BE2C (cell line): ENCODE measurements at regions not wholly inside any gene's neighbourhood (a gene's known extent, or its start where the extent isn't known, plus 50 kb on each side); places are given as distances from the start of the nearest gene placed in this dataset.
A peak's percentile ranks its signal among the peaks of the same experiment; 100 is the strongest.

ENCODE experiments used
- DNase-seq: peaks from one replicate; pipeline ENCODE4 v3.0.0-alpha.2; 2020
- H3K27me3 ChIP-seq: fragments of 250-450 bp; sonication (Bioruptor Pico); 2 replicates; pipeline ENCODE4 v1.5.1; 2020; ENCODE audit warnings: mild to moderate bottlenecking
- H3K36me3 ChIP-seq: fragments of 250-450 bp; sonication (Bioruptor Pico); 2 replicates; pipeline ENCODE4 v1.5.1; 2020; ENCODE audit warnings: mild to moderate bottlenecking
- H3K4me1 ChIP-seq: fragments of 250-450 bp; sonication (Bioruptor Pico); 2 replicates; pipeline ENCODE4 v1.5.1; 2020
- H3K4me3 ChIP-seq: 2 replicates; pipeline ENCODE4 v1.5.1; 2011; ENCODE audit warnings: low read depth, low read length
- H3K9me3 ChIP-seq: fragments of 250-450 bp; sonication (Bioruptor Pico); 2 replicates; pipeline ENCODE4 v1.5.1; 2020
- TF ChIP-seq, protein P1 (sequence below): IDR thresholded peaks from 2 replicates; pipeline ENCODE4 v1.5.1; 2012; ENCODE audit warnings: mild to moderate bottlenecking, low read depth, low read length

DNA sequence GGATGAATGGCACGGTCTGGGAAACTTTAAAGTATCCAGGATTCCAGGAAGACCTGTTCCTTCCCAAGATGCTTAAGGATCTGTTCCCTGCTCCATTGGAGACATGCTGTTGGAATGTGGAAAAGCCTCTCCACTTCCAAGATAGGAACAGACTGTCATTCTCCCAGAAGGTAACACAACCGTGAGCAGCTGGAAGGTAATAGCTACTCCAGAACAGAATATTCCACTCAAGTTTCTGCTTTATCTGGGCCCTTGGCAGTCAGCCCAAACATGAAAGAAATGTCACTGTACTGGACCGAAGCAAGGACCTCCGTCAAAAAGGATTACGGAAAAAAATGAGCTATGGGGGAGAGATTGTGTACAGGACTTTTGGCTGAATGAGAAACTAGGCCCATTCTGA is 420.9 kb upstream of the NBEA start:
- Histone ChIP-seq H3K27me3 (no peaks in the 10 kb centered on the region), H3K4me1 (peaks cover 7% of the 10 kb centered on the region; the same call in 1 of the 2 replicates), H3K9me3 (no peaks in the 10 kb centered on the region), H3K4me3 (no peak overlapping the region), H3K36me3 (no peaks in the 10 kb centered on the region)
- TF ChIP-seq, protein P1, sequence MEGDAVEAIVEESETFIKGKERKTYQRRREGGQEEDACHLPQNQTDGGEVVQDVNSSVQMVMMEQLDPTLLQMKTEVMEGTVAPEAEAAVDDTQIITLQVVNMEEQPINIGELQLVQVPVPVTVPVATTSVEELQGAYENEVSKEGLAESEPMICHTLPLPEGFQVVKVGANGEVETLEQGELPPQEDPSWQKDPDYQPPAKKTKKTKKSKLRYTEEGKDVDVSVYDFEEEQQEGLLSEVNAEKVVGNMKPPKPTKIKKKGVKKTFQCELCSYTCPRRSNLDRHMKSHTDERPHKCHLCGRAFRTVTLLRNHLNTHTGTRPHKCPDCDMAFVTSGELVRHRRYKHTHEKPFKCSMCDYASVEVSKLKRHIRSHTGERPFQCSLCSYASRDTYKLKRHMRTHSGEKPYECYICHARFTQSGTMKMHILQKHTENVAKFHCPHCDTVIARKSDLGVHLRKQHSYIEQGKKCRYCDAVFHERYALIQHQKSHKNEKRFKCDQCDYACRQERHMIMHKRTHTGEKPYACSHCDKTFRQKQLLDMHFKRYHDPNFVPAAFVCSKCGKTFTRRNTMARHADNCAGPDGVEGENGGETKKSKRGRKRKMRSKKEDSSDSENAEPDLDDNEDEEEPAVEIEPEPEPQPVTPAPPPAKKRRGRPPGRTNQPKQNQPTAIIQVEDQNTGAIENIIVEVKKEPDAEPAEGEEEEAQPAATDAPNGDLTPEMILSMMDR = no peak
- DNase-seq = peak; percentile 28

DNA sequence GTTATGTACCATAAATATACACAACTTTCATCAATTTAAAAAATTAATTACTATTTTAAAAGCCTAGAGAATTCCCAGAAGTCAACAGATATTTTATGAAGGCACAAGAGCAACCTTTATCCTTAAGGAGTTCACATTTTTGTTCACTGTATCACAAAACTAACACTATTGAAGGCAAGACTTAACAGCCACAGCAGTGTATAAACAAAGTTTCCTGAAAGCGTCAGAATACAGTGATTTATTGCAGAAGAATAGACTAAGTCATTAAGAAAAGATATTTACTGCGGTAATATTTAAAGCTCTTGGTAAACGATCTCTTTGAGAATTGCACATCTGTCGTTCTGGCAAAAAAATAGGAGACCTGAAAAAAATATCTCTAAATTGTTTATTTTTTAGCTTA is 419.3 kb upstream of the NBEA start:
- Histone ChIP-seq H3K4me3 (no peak overlapping the region), H3K36me3 (no peaks in the 10 kb centered on the region), H3K27me3 (no peaks in the 10 kb centered on the region), H3K9me3 (no peaks in the 10 kb centered on the region), H3K4me1 (peaks cover 7% of the 10 kb centered on the region; the same call in 1 of the 2 replicates)
- TF ChIP-seq, protein P1 = no peak
- no peak for DNase-seq

DNA sequence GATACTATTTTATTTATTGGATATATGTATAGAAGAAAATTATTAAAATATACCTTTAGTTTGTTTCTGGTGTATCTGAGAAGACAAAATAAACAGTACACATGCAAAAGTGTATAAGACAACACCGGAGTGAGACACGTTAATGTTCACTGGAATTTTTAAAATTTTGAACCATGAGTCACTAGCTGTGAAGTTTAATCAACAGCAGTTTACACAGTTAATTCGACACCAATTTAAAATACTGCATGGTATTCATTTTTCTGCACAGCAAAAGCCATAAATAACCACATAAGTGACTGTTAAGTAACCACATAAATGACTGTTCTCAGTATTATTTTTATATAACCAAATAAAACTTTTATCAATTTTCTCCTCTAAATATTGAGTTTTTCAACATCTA is 418.7 kb upstream of the NBEA start:
- no peak for DNase-seq

DNA sequence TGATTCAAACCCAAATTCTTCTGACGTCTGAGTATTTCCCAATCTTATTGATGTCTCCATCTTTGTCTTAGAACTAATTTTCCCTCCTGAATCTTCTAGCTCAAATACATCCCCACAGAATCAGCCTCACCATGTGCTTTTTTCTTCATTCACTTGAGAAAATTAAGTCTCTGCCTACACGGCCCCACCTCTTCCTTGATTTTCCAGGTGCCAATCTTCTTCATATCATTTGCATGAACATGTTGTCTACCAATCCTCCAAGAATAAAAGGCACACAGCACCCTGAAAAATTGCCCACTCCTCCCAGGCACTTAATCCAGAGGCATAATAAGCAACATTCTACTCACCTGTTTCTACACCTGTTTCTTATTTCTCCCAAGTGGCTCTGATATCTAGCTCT is 408.1 kb upstream of the NBEA start:
- TF ChIP-seq, protein P1 = no peak
- Histone ChIP-seq H3K36me3 (no peaks in the 10 kb centered on the region), H3K4me1 (no peaks in the 10 kb centered on the region), H3K9me3 (no peaks in the 10 kb centered on the region), H3K4me3 (no peak overlapping the region), H3K27me3 (no peaks in the 10 kb centered on the region)
- DNase-seq = no peak

More for the DNA sequence above, 418.7 kb upstream of the NBEA start:
- no peaks in the 10 kb centered on the region for H3K27me3 ChIP-seq
- peaks cover 7% of the 10 kb centered on the region; the same call in 1 of the 2 replicates for H3K4me1 ChIP-seq
- TF ChIP-seq, protein P1 = no peak
- H3K4me3 ChIP-seq = no peak overlapping the region
- H3K9me3 ChIP-seq = no peaks in the 10 kb centered on the region
- H3K36me3 ChIP-seq = no peaks in the 10 kb centered on the region

DNA sequence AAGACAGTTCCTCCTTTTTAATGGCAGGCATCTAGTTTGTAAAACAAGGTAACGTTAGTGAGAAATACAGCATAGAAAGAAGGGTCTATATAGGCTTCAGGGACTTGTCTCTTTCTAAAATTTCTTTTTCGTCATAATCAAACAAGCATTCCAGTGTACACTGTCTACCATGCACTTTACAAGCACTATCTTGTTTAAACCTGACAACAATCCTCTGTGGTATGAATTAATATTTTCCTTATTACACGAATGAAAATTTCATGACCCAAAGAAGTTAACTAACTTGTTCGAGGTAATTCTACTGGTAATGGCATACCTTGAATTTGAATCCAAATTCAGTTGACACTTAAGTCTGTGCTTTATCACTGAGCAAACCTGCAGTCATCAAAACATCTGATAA is 399.7 kb upstream of the NBEA start:
- no peak for DNase-seq
- Histone ChIP-seq H3K4me1 (no peaks in the 10 kb centered on the region), H3K36me3 (no peaks in the 10 kb centered on the region), H3K9me3 (no peaks in the 10 kb centered on the region), H3K4me3 (no peak overlapping the region), H3K27me3 (no peaks in the 10 kb centered on the region)
- TF ChIP-seq, protein P1 = no peak

DNA sequence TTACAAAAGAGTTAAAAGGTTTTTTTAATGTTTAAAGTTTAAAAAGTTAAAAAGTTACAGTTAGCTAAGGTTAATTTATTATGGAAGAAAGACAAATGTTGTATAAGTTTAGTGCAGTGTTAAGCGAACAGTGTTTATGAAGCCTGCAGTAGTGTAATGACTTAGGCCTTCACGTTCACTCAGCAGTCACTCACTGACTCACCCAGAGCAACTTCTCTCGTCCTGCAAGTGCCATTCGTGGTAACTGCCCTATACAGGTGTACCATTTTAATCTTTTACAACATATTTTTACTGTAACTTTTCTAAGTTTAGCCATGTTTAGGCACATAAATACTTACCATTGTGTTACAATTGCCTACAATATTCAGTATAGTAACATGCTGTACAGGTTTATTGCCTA is 398.2 kb upstream of the NBEA start:
- TF ChIP-seq, protein P1 = no peak
- Histone ChIP-seq H3K9me3 (no peaks in the 10 kb centered on the region), H3K4me3 (no peak overlapping the region), H3K36me3 (no peaks in the 10 kb centered on the region), H3K27me3 (no peaks in the 10 kb centered on the region), H3K4me1 (no peaks in the 10 kb centered on the region)
- no peak for DNase-seq
